ENCODE measurements at regions not wholly inside any gene's neighbourhood (a gene's known extent, or its start where the extent isn't known, plus 50 kb on each side); places are given as distances from the start of the nearest gene placed in this dataset.

DNA sequence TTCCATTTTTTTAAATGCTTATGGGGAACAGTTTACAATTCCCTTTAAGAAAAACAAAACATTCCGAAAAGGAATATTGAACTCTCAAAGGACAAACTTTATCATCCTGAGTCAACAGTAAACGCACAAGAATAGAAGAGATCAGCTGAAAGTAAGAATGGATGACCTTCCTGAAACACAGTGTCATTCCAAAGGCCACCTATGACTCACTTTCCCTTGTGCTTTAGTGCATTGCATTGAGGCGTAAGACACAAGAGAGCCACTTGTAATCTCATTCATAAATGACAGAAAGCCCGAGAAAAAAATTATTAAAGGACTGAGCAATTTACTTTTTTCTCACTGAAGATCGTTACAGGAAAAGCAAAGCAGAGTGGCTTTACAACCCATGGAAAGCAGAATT lies 1062.4 kb upstream of the DIAPH2 start:
- no peaks in the 10 kb centered on the region for H3K27me3 ChIP-seq (ENCODE audit: low read length)
- DNase-seq = no peak
- H3K9me2 ChIP-seq (replicated peaks; ENCODE audit: insufficient read depth, low read length) = no peaks in the 10 kb centered on the region
- H3K4me2 ChIP-seq (ENCODE audit: low read depth, low read length, poor library complexity, severe bottlenecking) = no peak overlapping the region
- no peaks in the 10 kb centered on the region for H3K79me2 ChIP-seq (ENCODE audit: low read length)
- no peak overlapping the region for H3K9ac ChIP-seq (ENCODE audit: low read length)
- H3K4me3 ChIP-seq (ENCODE audit: low read length) = no peak overlapping the region
- no peak overlapping the region for H2AFZ ChIP-seq (ENCODE audit: low read length)
- H3K27ac ChIP-seq (ENCODE audit: low read length) = no peak overlapping the region
- H3K9me3 ChIP-seq (ENCODE audit: low read length) = no peaks in the 10 kb centered on the region; the same call in none of the 2 replicates
- H3K36me3 ChIP-seq (ENCODE audit: insufficient read depth, low read length) = no peaks in the 10 kb centered on the region
- H3K4me1 ChIP-seq (ENCODE audit: low read length) = no peaks in the 10 kb centered on the region
- no peaks in the 10 kb centered on the region for H4K20me1 ChIP-seq (ENCODE audit: insufficient read depth, low read depth, low read length)

DNA sequence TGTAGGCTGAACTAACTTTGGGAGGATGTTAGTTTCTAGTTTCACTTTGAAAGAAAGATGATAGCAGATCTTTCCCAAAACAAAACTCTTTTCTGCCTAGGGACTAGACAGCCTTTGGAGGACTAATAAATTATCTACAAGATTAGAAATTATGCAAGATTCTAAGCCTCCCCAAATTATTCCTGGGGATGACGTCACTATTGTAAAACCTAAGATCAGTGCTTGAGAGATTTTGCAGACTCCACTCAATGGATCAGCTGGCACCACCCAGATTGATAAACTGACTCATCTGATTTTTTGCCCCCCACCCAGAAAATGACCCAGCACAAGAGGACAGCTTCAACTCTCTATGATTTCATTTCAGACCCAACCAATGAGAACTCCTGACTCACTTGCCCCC lies 1057.9 kb upstream of the DIAPH2 start:
- H3K4me1 ChIP-seq (ENCODE audit: low read length) = no peaks in the 10 kb centered on the region
- H3K27me3 ChIP-seq (ENCODE audit: low read length) = no peaks in the 10 kb centered on the region
- no peaks in the 10 kb centered on the region for H3K79me2 ChIP-seq (ENCODE audit: low read length)
- no peak overlapping the region for H3K27ac ChIP-seq (ENCODE audit: low read length)
- no peak overlapping the region for H3K4me3 ChIP-seq (ENCODE audit: low read length)
- H3K36me3 ChIP-seq (ENCODE audit: insufficient read depth, low read length) = no peaks in the 10 kb centered on the region
- H3K9ac ChIP-seq (ENCODE audit: low read length) = no peak overlapping the region
- peaks cover 8% of the 10 kb centered on the region for H3K9me3 ChIP-seq (ENCODE audit: low read length)
- DNase-seq = no peak
- no peaks in the 10 kb centered on the region for H4K20me1 ChIP-seq (ENCODE audit: insufficient read depth, low read depth, low read length)
- no peaks in the 10 kb centered on the region for H3K9me2 ChIP-seq (replicated peaks; ENCODE audit: insufficient read depth, low read length)
- no peak overlapping the region for H3K4me2 ChIP-seq (ENCODE audit: low read depth, low read length, poor library complexity, severe bottlenecking)
- H2AFZ ChIP-seq (ENCODE audit: low read length) = no peak overlapping the region

DNA sequence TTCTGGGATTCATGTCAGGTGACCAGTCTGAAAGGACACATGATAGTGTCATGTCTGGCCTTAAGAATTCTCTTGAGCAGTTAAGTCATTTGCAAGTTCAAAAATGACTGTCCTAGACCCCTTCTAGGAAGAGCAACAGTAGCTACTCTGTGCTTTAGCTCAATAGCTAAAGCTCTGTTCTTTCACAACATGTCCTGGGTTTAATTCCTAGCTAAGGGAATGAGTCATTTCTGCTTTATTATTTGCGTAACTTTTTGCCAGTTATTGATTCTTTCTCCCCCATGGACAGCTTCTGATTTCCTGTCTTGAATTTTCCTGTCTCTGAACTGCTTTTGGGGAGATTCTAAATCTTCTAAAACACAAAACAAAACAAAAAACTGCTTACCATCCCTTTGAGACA lies 1055.8 kb upstream of the DIAPH2 start:
- H3K4me3 ChIP-seq (ENCODE audit: low read length) = no peak overlapping the region
- H3K4me2 ChIP-seq (ENCODE audit: low read depth, low read length, poor library complexity, severe bottlenecking) = no peak overlapping the region
- H3K27me3 ChIP-seq (ENCODE audit: low read length) = no peaks in the 10 kb centered on the region
- H3K9ac ChIP-seq (ENCODE audit: low read length) = no peak overlapping the region
- no peaks in the 10 kb centered on the region for H3K36me3 ChIP-seq (ENCODE audit: insufficient read depth, low read length)
- H3K4me1 ChIP-seq (ENCODE audit: low read length) = no peaks in the 10 kb centered on the region
- no peaks in the 10 kb centered on the region for H3K9me2 ChIP-seq (replicated peaks; ENCODE audit: insufficient read depth, low read length)
- H3K27ac ChIP-seq (ENCODE audit: low read length) = no peak overlapping the region
- H2AFZ ChIP-seq (ENCODE audit: low read length) = no peak overlapping the region
- no peaks in the 10 kb centered on the region for H4K20me1 ChIP-seq (ENCODE audit: insufficient read depth, low read depth, low read length)
- DNase-seq = no peak
- no peaks in the 10 kb centered on the region for H3K79me2 ChIP-seq (ENCODE audit: low read length)
- peaks cover 8% of the 10 kb centered on the region for H3K9me3 ChIP-seq (ENCODE audit: low read length)

DNA sequence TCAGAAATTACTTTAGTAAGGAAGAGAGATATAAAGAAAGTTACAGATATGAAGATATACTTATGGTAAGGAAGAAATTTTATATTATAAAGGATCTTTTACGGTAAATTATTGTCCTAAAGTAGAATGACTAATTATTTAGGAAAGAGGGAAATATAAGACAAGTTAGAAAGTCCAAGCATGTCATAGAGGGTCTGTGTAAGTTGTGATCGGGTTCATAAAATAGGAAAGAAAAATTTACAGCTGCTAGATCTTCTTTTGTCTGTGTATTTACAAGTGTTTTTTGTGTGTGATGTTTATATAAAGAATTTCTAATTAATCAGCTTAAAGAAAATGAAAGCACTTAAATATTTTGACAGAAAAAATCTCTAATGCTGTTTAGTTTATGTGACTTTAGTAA lies 1054.9 kb upstream of the DIAPH2 start:
- no peaks in the 10 kb centered on the region for H3K4me1 ChIP-seq (ENCODE audit: low read length)
- no peaks in the 10 kb centered on the region for H4K20me1 ChIP-seq (ENCODE audit: insufficient read depth, low read depth, low read length)
- H3K4me3 ChIP-seq (ENCODE audit: low read length) = no peak overlapping the region
- no peak overlapping the region for H3K9ac ChIP-seq (ENCODE audit: low read length)
- no peak overlapping the region for H3K27ac ChIP-seq (ENCODE audit: low read length)
- no peaks in the 10 kb centered on the region for H3K36me3 ChIP-seq (ENCODE audit: insufficient read depth, low read length)
- H3K27me3 ChIP-seq (ENCODE audit: low read length) = no peaks in the 10 kb centered on the region
- no peaks in the 10 kb centered on the region for H3K79me2 ChIP-seq (ENCODE audit: low read length)
- no peak overlapping the region for H3K4me2 ChIP-seq (ENCODE audit: low read depth, low read length, poor library complexity, severe bottlenecking)
- H2AFZ ChIP-seq (ENCODE audit: low read length) = no peak overlapping the region
- H3K9me2 ChIP-seq (replicated peaks; ENCODE audit: insufficient read depth, low read length) = no peaks in the 10 kb centered on the region
- H3K9me3 ChIP-seq (ENCODE audit: low read length) = peaks cover 13% of the 10 kb centered on the region
- DNase-seq = peak; percentile 45

GRCh38 chrX:95640226-95640625 lies 1044.4 kb upstream of the DIAPH2 start:
- no peak for DNase-seq
- no peaks in the 10 kb centered on the region for H3K4me1 ChIP-seq (ENCODE audit: low read length)
- H3K9me3 ChIP-seq (ENCODE audit: low read length) = peaks cover 6% of the 10 kb centered on the region; the same call in 1 of the 2 replicates
- H3K9ac ChIP-seq (ENCODE audit: low read length) = no peak overlapping the region
- H4K20me1 ChIP-seq (ENCODE audit: insufficient read depth, low read depth, low read length) = no peaks in the 10 kb centered on the region
- no peak overlapping the region for H2AFZ ChIP-seq (ENCODE audit: low read length)
- no peak overlapping the region for H3K4me3 ChIP-seq (ENCODE audit: low read length)
- H3K36me3 ChIP-seq (ENCODE audit: insufficient read depth, low read length) = no peaks in the 10 kb centered on the region
- no peaks in the 10 kb centered on the region for H3K27me3 ChIP-seq (ENCODE audit: low read length)
- H3K79me2 ChIP-seq (ENCODE audit: low read length) = no peaks in the 10 kb centered on the region
- H3K4me2 ChIP-seq (ENCODE audit: low read depth, low read length, poor library complexity, severe bottlenecking) = no peak overlapping the region
- H3K27ac ChIP-seq (ENCODE audit: low read length) = no peak overlapping the region
- no peaks in the 10 kb centered on the region for H3K9me2 ChIP-seq (replicated peaks; ENCODE audit: insufficient read depth, low read length)

GRCh38 chrX:95645738-95646137 lies 1038.9 kb upstream of the DIAPH2 start:
- Histone ChIP-seq H2AFZ (ENCODE audit: low read length) (no peak overlapping the region), H3K9ac (ENCODE audit: low read length) (no peak overlapping the region), H3K4me1 (ENCODE audit: low read length) (no peaks in the 10 kb centered on the region), H3K9me2 (replicated peaks; ENCODE audit: insufficient read depth, low read length) (no peaks in the 10 kb centered on the region), H3K27me3 (ENCODE audit: low read length) (no peaks in the 10 kb centered on the region), H3K4me3 (ENCODE audit: low read length) (no peak overlapping the region), H4K20me1 (ENCODE audit: insufficient read depth, low read depth, low read length) (no peaks in the 10 kb centered on the region), H3K79me2 (ENCODE audit: low read length) (no peaks in the 10 kb centered on the region), H3K36me3 (ENCODE audit: insufficient read depth, low read length) (no peaks in the 10 kb centered on the region), H3K9me3 (ENCODE audit: low read length) (no peaks in the 10 kb centered on the region; the same call in 1 of the 2 replicates), H3K4me2 (ENCODE audit: low read depth, low read length, poor library complexity, severe bottlenecking) (no peak overlapping the region), H3K27ac (ENCODE audit: low read length) (no peak overlapping the region)
- no peak for DNase-seq

GRCh38 chrX:95662200-95662599 lies 1022.4 kb upstream of the DIAPH2 start:
- no peak for DNase-seq
- Histone ChIP-seq H3K79me2 (ENCODE audit: low read length) (no peaks in the 10 kb centered on the region), H3K9ac (ENCODE audit: low read length) (no peak overlapping the region), H3K9me2 (replicated peaks; ENCODE audit: insufficient read depth, low read length) (no peaks in the 10 kb centered on the region), H3K27me3 (ENCODE audit: low read length) (no peaks in the 10 kb centered on the region), H3K4me3 (ENCODE audit: low read length) (no peak overlapping the region), H3K36me3 (ENCODE audit: insufficient read depth, low read length) (no peaks in the 10 kb centered on the region), H3K4me1 (ENCODE audit: low read length) (no peaks in the 10 kb centered on the region), H4K20me1 (ENCODE audit: insufficient read depth, low read depth, low read length) (no peaks in the 10 kb centered on the region), H3K27ac (ENCODE audit: low read length) (no peak overlapping the region), H3K4me2 (ENCODE audit: low read depth, low read length, poor library complexity, severe bottlenecking) (no peak overlapping the region), H3K9me3 (ENCODE audit: low read length) (peaks cover 15% of the 10 kb centered on the region), H2AFZ (ENCODE audit: low read length) (no peak overlapping the region)

DNA sequence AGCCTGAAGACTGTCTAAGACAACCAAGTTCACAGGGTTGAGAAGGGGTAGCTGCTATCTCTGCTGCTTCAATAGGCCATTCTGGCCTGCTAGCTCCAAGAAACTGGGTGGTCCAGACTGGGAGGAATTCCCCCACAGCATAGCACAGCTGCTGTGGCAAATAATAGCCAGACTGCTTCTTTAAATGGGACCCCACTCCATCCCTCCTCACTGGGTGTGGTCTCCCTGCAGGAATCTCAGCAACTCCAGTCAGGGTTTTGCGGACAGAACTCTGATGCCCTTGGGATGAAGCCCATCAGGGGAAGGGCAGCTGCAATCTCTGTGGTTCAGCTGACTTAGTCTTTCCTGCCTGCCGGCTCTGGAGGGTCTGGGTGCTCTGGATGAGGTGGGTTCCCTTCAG lies 1018.6 kb upstream of the DIAPH2 start:
- no peak overlapping the region for H3K4me3 ChIP-seq (ENCODE audit: low read length)
- H3K4me2 ChIP-seq (ENCODE audit: low read depth, low read length, poor library complexity, severe bottlenecking) = no peak overlapping the region
- no peaks in the 10 kb centered on the region for H3K79me2 ChIP-seq (ENCODE audit: low read length)
- H3K9me2 ChIP-seq (replicated peaks; ENCODE audit: insufficient read depth, low read length) = no peaks in the 10 kb centered on the region
- H3K27me3 ChIP-seq (ENCODE audit: low read length) = no peaks in the 10 kb centered on the region
- peaks cover 10% of the 10 kb centered on the region for H3K9me3 ChIP-seq (ENCODE audit: low read length)
- H2AFZ ChIP-seq (ENCODE audit: low read length) = no peak overlapping the region
- H3K4me1 ChIP-seq (ENCODE audit: low read length) = no peaks in the 10 kb centered on the region
- no peak overlapping the region for H3K9ac ChIP-seq (ENCODE audit: low read length)
- H4K20me1 ChIP-seq (ENCODE audit: insufficient read depth, low read depth, low read length) = no peaks in the 10 kb centered on the region
- no peak for DNase-seq
- H3K27ac ChIP-seq (ENCODE audit: low read length) = no peak overlapping the region
- H3K36me3 ChIP-seq (ENCODE audit: insufficient read depth, low read length) = no peaks in the 10 kb centered on the region

DNA sequence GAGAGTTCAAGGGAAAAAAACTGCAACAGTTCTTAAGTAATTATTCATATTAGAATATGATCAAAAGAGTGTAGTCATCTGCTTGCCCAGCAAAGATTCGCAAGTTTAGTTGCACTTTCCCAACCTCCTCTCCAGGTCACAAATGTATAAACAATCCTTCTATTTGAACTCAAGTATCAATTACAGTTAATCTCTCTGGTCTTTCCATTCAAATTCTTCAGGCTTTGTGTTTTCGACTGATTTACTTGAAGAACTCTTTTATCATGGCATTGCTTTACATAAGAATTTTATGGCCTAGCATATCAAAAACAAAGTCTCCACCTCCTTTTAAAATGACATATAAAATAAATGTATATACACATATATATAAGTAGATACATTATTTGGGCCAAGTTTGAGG lies 1009.6 kb upstream of the DIAPH2 start:
- Histone ChIP-seq H3K27ac (ENCODE audit: low read length) (no peak overlapping the region), H3K4me1 (ENCODE audit: low read length) (no peaks in the 10 kb centered on the region), H4K20me1 (ENCODE audit: insufficient read depth, low read depth, low read length) (no peaks in the 10 kb centered on the region), H3K36me3 (ENCODE audit: insufficient read depth, low read length) (no peaks in the 10 kb centered on the region), H3K27me3 (ENCODE audit: low read length) (no peaks in the 10 kb centered on the region), H3K4me3 (ENCODE audit: low read length) (no peak overlapping the region), H3K79me2 (ENCODE audit: low read length) (no peaks in the 10 kb centered on the region), H2AFZ (ENCODE audit: low read length) (no peak overlapping the region), H3K9ac (ENCODE audit: low read length) (no peak overlapping the region), H3K4me2 (ENCODE audit: low read depth, low read length, poor library complexity, severe bottlenecking) (no peak overlapping the region), H3K9me2 (replicated peaks; ENCODE audit: insufficient read depth, low read length) (no peaks in the 10 kb centered on the region), H3K9me3 (ENCODE audit: low read length) (peaks cover 7% of the 10 kb centered on the region; the same call in 1 of the 2 replicates)
- DNase-seq = no peak

All from Karpas-422 (cell line).